HCT116 (cell line): ENCODE measurements at regions not wholly inside any gene's neighbourhood (a gene's known extent, or its start where the extent isn't known, plus 50 kb on each side); places are given as distances from the start of the nearest gene placed in this dataset.

Experiments
- ATAC-seq: fragments of 200-7000 bp; cut with Tn5 transposase; 2 replicates; pipeline ENCODE4 v1.9.1; 2020; ENCODE audit warnings: mild to moderate bottlenecking, moderate library complexity
- BruUV-seq: library from RNA; stranded (reverse); fragments of 400-500 nt; replicated peaks from 2 replicates; lab custom pipeline; 2021; lab: Mats Ljungman, UMichigan
- CTCF ChIA-PET: fragments of 300-600 bp; sonication (Branson Sonifier 250); formaldehyde crosslinking; loops from one replicate; lab custom pipeline; 2021; ENCODE audit warnings: antibody characterized with exemption; lab: Charles Lee
- POLR2A ChIA-PET: fragments of 300-600, 350-600 bp; sonication (Branson Sonifier 250); formaldehyde crosslinking; loops from one replicate; lab custom pipeline; 2021; ENCODE audit warnings: antibody characterized with exemption; lab: Charles Lee
- RAD21 ChIA-PET, 2 experiments: fragments of 300-600 bp; sonication (Branson Sonifier 250); formaldehyde crosslinking; loops; one replicate each; lab custom pipeline; 2023; ENCODE audit warnings: low total read pairs in 2 of 2; ENCODE audit not compliant: uncharacterized antibody in 2 of 2, unreplicated experiment in 2 of 2, low non-redundant PET in 1 of 2; lab: Charles Lee
- DNase-seq: peaks from one replicate; pipeline ENCODE4 v3.0.0-alpha.2; 2010; ENCODE audit warnings: low read depth, low spot score
- H2AFZ ChIP-seq: fragments of 200-600 bp; shearing (Covaris generic), sonication (generic); 2 replicates; pipeline ENCODE4 v1.6.1; 2017; ENCODE audit warnings: low read depth, mixed run types, mixed read lengths, antibody characterized with exemption, low read length; ENCODE audit not compliant: poor library complexity, severe bottlenecking
- H3K27ac ChIP-seq: 2 replicates; pipeline ENCODE4 v1.5.1; 2012; ENCODE audit warnings: low read depth, low read length
- H3K27me3 ChIP-seq: fragments of 200-600 bp; sonication (generic); 2 replicates; pipeline ENCODE4 v1.6.1; 2016; ENCODE audit warnings: mixed run types, low read length, mixed read lengths; ENCODE audit not compliant: insufficient read depth
- H3K36me3 ChIP-seq, 2 experiments: fragments of 200-500 bp in 1 of 2; fragments of 200-600 bp in 1 of 2; sonication (Bioruptor generic) in 1 of 2; sonication (generic) in 1 of 2; 2 replicates each; pipeline versions ENCODE4 v1.5.1 to v1.6.1; 2014 to 2016; ENCODE audit warnings: low read length in 2 of 2, inconsistent platforms in 1 of 2, mixed read lengths in 1 of 2, mixed run types in 1 of 2; ENCODE audit not compliant: insufficient read depth in 2 of 2, control insufficient read depth in 1 of 2
- H3K4me1 ChIP-seq, 2 experiments: fragments of 200-600 bp in 1 of 2; sonication (generic) in 1 of 2; 2 replicates each; pipeline versions ENCODE4 v1.5.1 to v1.6.1; 2012 to 2017; ENCODE audit warnings: low read length in 2 of 2, inconsistent platforms in 1 of 2, mild to moderate bottlenecking in 1 of 2, mixed read lengths in 1 of 2, mixed run types in 1 of 2, moderate library complexity in 1 of 2; ENCODE audit not compliant: insufficient read depth in 2 of 2, control insufficient read depth in 1 of 2
- H3K4me2 ChIP-seq: fragments of 200-600 bp; sonication (generic); 2 replicates; pipeline ENCODE4 v1.6.1; 2017; ENCODE audit warnings: mixed run types, low read length, mixed read lengths
- H3K4me3 ChIP-seq, 2 experiments: fragments of 200-600 bp in 1 of 2; sonication (generic) in 1 of 2; replicated peaks in 1 of 2; 2 replicates each; pipeline ENCODE4 v1.5.1; 2011 to 2016; ENCODE audit warnings: low read length in 2 of 2, control low read depth in 1 of 2, low read depth in 1 of 2, mild to moderate bottlenecking in 1 of 2, mixed read lengths in 1 of 2, mixed run types in 1 of 2
- H3K79me2 ChIP-seq: fragments of 200-600 bp; sonication (generic); 2 replicates; pipeline ENCODE4 v1.6.1; 2017; ENCODE audit warnings: mild to moderate bottlenecking, mixed run types, low read length, moderate library complexity, mixed read lengths; ENCODE audit not compliant: insufficient read depth
- H3K9ac ChIP-seq: fragments of 200-600 bp; sonication (generic); 2 replicates; pipeline ENCODE4 v1.6.1; 2016; ENCODE audit warnings: low read length, mixed read lengths
- H3K9me2 ChIP-seq: fragments of 200-600 bp; sonication (generic), shearing (Covaris generic); 2 replicates; pipeline ENCODE4 v1.6.1; 2017; ENCODE audit warnings: mixed run types, mild to moderate bottlenecking, moderate library complexity; ENCODE audit not compliant: insufficient read depth
- H3K9me3 ChIP-seq, 2 experiments: fragments of 200-500 bp in 1 of 2; fragments of 200-600 bp in 1 of 2; sonication (Bioruptor generic) in 1 of 2; sonication (generic) in 1 of 2; 2 replicates each; pipeline ENCODE4 v1.6.1; 2014 to 2017; ENCODE audit warnings: low read length in 2 of 2, mixed read lengths in 2 of 2, inconsistent platforms in 1 of 2, low read depth in 1 of 2, mild to moderate bottlenecking in 1 of 2, mixed run types in 1 of 2, moderate library complexity in 1 of 2; ENCODE audit not compliant: control insufficient read depth in 1 of 2, insufficient read depth in 1 of 2
- H4K20me1 ChIP-seq: fragments of 200-600 bp; sonication (generic), shearing (Covaris generic); 2 replicates; pipeline ENCODE4 v1.6.1; 2017; ENCODE audit warnings: mixed run types, mild to moderate bottlenecking, moderate library complexity; ENCODE audit not compliant: insufficient read depth
- CBX3 ChIP-seq: IDR thresholded peaks from 2 replicates; pipeline ENCODE4 v1.6.1; 2012; ENCODE audit warnings: low read depth
- CEBPB ChIP-seq: IDR thresholded peaks from 2 replicates; pipeline ENCODE4 v1.6.1; 2012; ENCODE audit warnings: low read depth
- EGR1 ChIP-seq: IDR thresholded peaks from 2 replicates; pipeline ENCODE4 v1.6.1; 2012; ENCODE audit warnings: low read depth
- EZH2 ChIP-seq: fragments of 200-600 bp; sonication (generic); IDR thresholded peaks from 2 replicates; pipeline ENCODE4 v1.6.1; 2017; ENCODE audit warnings: antibody characterized with exemption, mixed run types
- FOSL1 ChIP-seq: IDR thresholded peaks from 2 replicates; pipeline ENCODE4 v1.6.1; 2012; ENCODE audit warnings: low read depth
- POLR2A ChIP-seq: IDR thresholded peaks from 2 replicates; pipeline ENCODE4 v1.7.0; 2011; ENCODE audit warnings: borderline replicate concordance; ENCODE audit not compliant: insufficient read depth, insufficient read length; ENCODE audit errors: extremely low read depth
- POLR2AphosphoS5 ChIP-seq: IDR thresholded peaks from 2 replicates; pipeline ENCODE4 v1.6.1; 2011; ENCODE audit warnings: mild to moderate bottlenecking, low read depth, low read length, moderate library complexity
- RAD21 ChIP-seq: IDR thresholded peaks from 2 replicates; pipeline ENCODE4 v1.6.1; 2012; ENCODE audit warnings: low read depth, mild to moderate bottlenecking
- SP1 ChIP-seq: IDR thresholded peaks from 2 replicates; pipeline ENCODE4 v1.6.1; 2012; ENCODE audit warnings: low read depth
- TCF7L2 ChIP-seq: IDR thresholded peaks from 2 replicates; pipeline ENCODE4 v1.7.0; 2011; ENCODE audit warnings: borderline replicate concordance, inconsistent platforms; ENCODE audit not compliant: insufficient read depth, insufficient read length; ENCODE audit errors: extremely low read depth
- intact Hi-C: fragments of 100-400 bp; cut with micrococcal nuclease; formaldehyde crosslinking; loops from 2 replicates; pipeline ENCODE4 v1.10.0; 2022
- TF ChIP-seq, protein P1 (sequence below): IDR thresholded peaks from 2 replicates; pipeline ENCODE4 v1.6.1; 2012
- TF ChIP-seq, protein P2 (sequence below): IDR thresholded peaks from 2 replicates; pipeline ENCODE4 v1.6.1; 2012; ENCODE audit warnings: low read depth

DNA sequence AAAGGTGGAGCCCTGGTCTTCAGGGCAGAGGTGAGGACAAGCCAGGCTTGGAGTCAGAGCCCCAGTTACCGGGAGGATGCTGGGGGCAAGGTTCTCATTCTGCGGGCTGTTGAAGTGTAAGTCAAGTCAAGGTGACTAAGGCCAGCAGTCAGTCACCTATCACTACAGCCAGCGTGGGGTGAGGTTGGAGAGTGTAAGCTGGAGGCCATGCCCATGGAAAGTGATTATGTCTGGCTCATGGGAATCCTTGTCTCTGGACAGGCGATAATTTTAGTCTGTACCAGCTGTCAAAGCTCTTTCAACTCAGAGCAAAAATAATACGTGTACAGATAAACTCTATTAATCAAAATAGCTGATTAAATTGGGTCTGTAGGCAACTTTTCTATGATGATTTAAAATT, 143.1 kb downstream of the NR2F2 start:
- H3K4me1 ChIP-seq = no peaks in the 10 kb centered on the region
- no peak for ATAC-seq
- no peaks in the 10 kb centered on the region for H3K9me2 ChIP-seq
- no peak for DNase-seq
- ChIA-PET POLR2A (no interaction called here), CTCF (no interaction called here), RAD21 (no interaction called here)
- no peak overlapping the region for H3K27ac ChIP-seq
- H3K79me2 ChIP-seq = no peaks in the 10 kb centered on the region
- TF ChIP-seq SP1 = no peak
- TF ChIP-seq EZH2 = no peak
- TF ChIP-seq, protein P1, sequence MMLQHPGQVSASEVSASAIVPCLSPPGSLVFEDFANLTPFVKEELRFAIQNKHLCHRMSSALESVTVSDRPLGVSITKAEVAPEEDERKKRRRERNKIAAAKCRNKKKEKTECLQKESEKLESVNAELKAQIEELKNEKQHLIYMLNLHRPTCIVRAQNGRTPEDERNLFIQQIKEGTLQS = no peak
- no peak for TF ChIP-seq POLR2A
- TF ChIP-seq CBX3 = no peak
- no peak for TF ChIP-seq POLR2AphosphoS5
- TF ChIP-seq, protein P2, sequence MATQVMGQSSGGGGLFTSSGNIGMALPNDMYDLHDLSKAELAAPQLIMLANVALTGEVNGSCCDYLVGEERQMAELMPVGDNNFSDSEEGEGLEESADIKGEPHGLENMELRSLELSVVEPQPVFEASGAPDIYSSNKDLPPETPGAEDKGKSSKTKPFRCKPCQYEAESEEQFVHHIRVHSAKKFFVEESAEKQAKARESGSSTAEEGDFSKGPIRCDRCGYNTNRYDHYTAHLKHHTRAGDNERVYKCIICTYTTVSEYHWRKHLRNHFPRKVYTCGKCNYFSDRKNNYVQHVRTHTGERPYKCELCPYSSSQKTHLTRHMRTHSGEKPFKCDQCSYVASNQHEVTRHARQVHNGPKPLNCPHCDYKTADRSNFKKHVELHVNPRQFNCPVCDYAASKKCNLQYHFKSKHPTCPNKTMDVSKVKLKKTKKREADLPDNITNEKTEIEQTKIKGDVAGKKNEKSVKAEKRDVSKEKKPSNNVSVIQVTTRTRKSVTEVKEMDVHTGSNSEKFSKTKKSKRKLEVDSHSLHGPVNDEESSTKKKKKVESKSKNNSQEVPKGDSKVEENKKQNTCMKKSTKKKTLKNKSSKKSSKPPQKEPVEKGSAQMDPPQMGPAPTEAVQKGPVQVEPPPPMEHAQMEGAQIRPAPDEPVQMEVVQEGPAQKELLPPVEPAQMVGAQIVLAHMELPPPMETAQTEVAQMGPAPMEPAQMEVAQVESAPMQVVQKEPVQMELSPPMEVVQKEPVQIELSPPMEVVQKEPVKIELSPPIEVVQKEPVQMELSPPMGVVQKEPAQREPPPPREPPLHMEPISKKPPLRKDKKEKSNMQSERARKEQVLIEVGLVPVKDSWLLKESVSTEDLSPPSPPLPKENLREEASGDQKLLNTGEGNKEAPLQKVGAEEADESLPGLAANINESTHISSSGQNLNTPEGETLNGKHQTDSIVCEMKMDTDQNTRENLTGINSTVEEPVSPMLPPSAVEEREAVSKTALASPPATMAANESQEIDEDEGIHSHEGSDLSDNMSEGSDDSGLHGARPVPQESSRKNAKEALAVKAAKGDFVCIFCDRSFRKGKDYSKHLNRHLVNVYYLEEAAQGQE = no peak
- TF ChIP-seq RAD21 = no peak
- no peak for TF ChIP-seq CEBPB
- no peak for TF ChIP-seq FOSL1
- TF ChIP-seq TCF7L2 = no peak
- no peak for TF ChIP-seq EGR1
- H3K4me2 ChIP-seq = no peak overlapping the region
- no peak overlapping the region for H3K4me3 ChIP-seq
- H4K20me1 ChIP-seq = no peaks in the 10 kb centered on the region
- H3K9me3 ChIP-seq = no peaks in the 10 kb centered on the region
- no peak overlapping the region for H2AFZ ChIP-seq
- H3K36me3 ChIP-seq = no peaks in the 10 kb centered on the region
- BruUV-seq = no TSS peak
- no peak overlapping the region for H3K9ac ChIP-seq
- no peaks in the 10 kb centered on the region; the same call in none of the 2 replicates for H3K27me3 ChIP-seq
- intact Hi-C loops = no loop called here
